ENCODE measurements at regions not wholly inside any gene's neighbourhood (a gene's known extent, or its start where the extent isn't known, plus 50 kb on each side); places are given as distances from the start of the nearest gene placed in this dataset.

- DNase-seq (ENCODE audit: low spot score), result no peak
Measured at GRCh38 chr10:9762966-9763656, 1254.6 kb upstream of the CELF2 start.

- DNase-seq (ENCODE audit: low spot score), result no peak
Measured at GRCh38 chr10:9766762-9767161, 1250.9 kb upstream of the CELF2 start.

GRCh38 chr10:9781666-9782065, 1236.0 kb upstream of the CELF2 start:
- no peak for DNase-seq (ENCODE audit: low spot score)

- DNase-seq (ENCODE audit: low spot score), result no peak
Measured at GRCh38 chr10:9786101-9786500, 1231.6 kb upstream of the CELF2 start.

GRCh38 chr10:9786576-9786975, 1231.1 kb upstream of the CELF2 start:
- DNase-seq (ENCODE audit: low spot score), result no peak

GRCh38 chr10:9789996-9790395, 1227.7 kb upstream of the CELF2 start:
- DNase-seq (ENCODE audit: low spot score), result no peak

- no peak for DNase-seq (ENCODE audit: low spot score)
Measured at GRCh38 chr10:9792181-9792580, 1225.5 kb upstream of the CELF2 start.

GRCh38 chr10:9796564-9796963, 1221.1 kb upstream of the CELF2 start:
- no peak for DNase-seq (ENCODE audit: low spot score)

GRCh38 chr10:9800011-9800410, 1217.7 kb upstream of the CELF2 start:
- no peak for DNase-seq (ENCODE audit: low spot score)

GRCh38 chr10:9800571-9800970, 1217.1 kb upstream of the CELF2 start:
- DNase-seq (ENCODE audit: low spot score), result no peak

- DNase-seq (ENCODE audit: low spot score), result no peak
Measured at GRCh38 chr10:9807846-9808245, 1209.8 kb upstream of the CELF2 start.

GRCh38 chr10:9811601-9812000, 1206.1 kb upstream of the CELF2 start:
- no peak for DNase-seq (ENCODE audit: low spot score)

- DNase-seq (ENCODE audit: low spot score), result no peak
Measured at GRCh38 chr10:9814285-9814864, 1203.3 kb upstream of the CELF2 start.

- no peak for DNase-seq (ENCODE audit: low spot score)
Measured at GRCh38 chr10:9819756-9820494, 1197.7 kb upstream of the CELF2 start.

GRCh38 chr10:9823268-9823930, 1194.3 kb upstream of the CELF2 start:
- no peak for DNase-seq (ENCODE audit: low spot score)

GRCh38 chr10:9824631-9825071, 1193.0 kb upstream of the CELF2 start:
- no peak for DNase-seq (ENCODE audit: low spot score)

GRCh38 chr10:9825491-9826018, 1192.1 kb upstream of the CELF2 start:
- peak; percentile 7 for DNase-seq (ENCODE audit: low spot score)

- no peak for DNase-seq (ENCODE audit: low spot score)
Measured at GRCh38 chr10:9828110-9828509, 1189.6 kb upstream of the CELF2 start.

- DNase-seq (ENCODE audit: low spot score), result no peak
Measured at GRCh38 chr10:9833942-9834341, 1183.7 kb upstream of the CELF2 start.

GRCh38 chr10:9834434-9834833, 1183.2 kb upstream of the CELF2 start:
- no peak for DNase-seq (ENCODE audit: low spot score)

- DNase-seq (ENCODE audit: low spot score), result no peak
Measured at GRCh38 chr10:9845075-9845474, 1172.6 kb upstream of the CELF2 start.

- no peak for DNase-seq (ENCODE audit: low spot score)
Measured at GRCh38 chr10:9848278-9848677, 1169.4 kb upstream of the CELF2 start.

- no peak for DNase-seq (ENCODE audit: low spot score)
Measured at GRCh38 chr10:9848981-9849380, 1168.7 kb upstream of the CELF2 start.

Data from COLO829 (cell line).